Endothelial cell of umbilical vein (primary cell): ENCODE measurements at regions not wholly inside any gene's neighbourhood (a gene's known extent, or its start where the extent isn't known, plus 50 kb on each side); places are given as distances from the start of the nearest gene placed in this dataset.

ENCODE experiments used
- BruUV-seq: library from RNA; stranded (reverse); fragments of 400-500 nt; replicated peaks from 2 replicates; lab custom pipeline; 2021; lab: Mats Ljungman, UMichigan
- CTCF ChIA-PET: fragments of 300-600, 350-600 bp; sonication (Branson Sonifier 250); formaldehyde crosslinking; loops from one replicate; lab custom pipeline; 2021; ENCODE audit warnings: antibody characterized with exemption, inconsistent platforms; lab: Charles Lee
- POLR2A ChIA-PET: fragments of 300-600, 350-600 bp; sonication (Branson Sonifier 250); formaldehyde crosslinking; loops from one replicate; lab custom pipeline; 2021; ENCODE audit warnings: antibody characterized with exemption, inconsistent platforms; lab: Charles Lee
- DNase-seq: peaks from one replicate; pipeline ENCODE4 v3.0.0-alpha.2; 2011; ENCODE audit warnings: low read depth, low spot score
- FAIRE-seq: peaks from 2 replicates; lab custom pipeline; 2011; peaks lifted over from hg19 to GRCh38; lab: Jason Lieb, UNC
- H2AFZ ChIP-seq: 2 replicates; pipeline ENCODE4 v1.6.0; 2012; ENCODE audit warnings: low read depth, low read length, control low read depth, inconsistent platforms
- H3K27ac ChIP-seq: 2 replicates; pipeline ENCODE4 v1.5.1; 2011; ENCODE audit warnings: low read depth, mild to moderate bottlenecking, control low read depth, low read length, moderate library complexity; ENCODE audit not compliant: insufficient read depth
- H3K27me3 ChIP-seq, 2 experiments: 2 replicates each; pipeline versions ENCODE4 v1.6.0 to v1.6.1; 2011; ENCODE audit warnings: low read length in 2 of 2, mixed read lengths in 1 of 2; ENCODE audit not compliant: control insufficient read depth in 2 of 2, insufficient read depth in 2 of 2
- H3K36me3 ChIP-seq, 2 experiments: 2 replicates in 1 of 2; 3 replicates in 1 of 2; pipeline ENCODE4 v1.5.1; 2011; ENCODE audit warnings: low read length in 2 of 2, mild to moderate bottlenecking in 1 of 2, moderate library complexity in 1 of 2; ENCODE audit not compliant: control insufficient read depth in 2 of 2, insufficient read depth in 2 of 2; ENCODE audit errors: extremely low read depth in 1 of 2
- H3K4me1 ChIP-seq: 3 replicates; pipeline ENCODE4 v1.5.1; 2011; ENCODE audit warnings: mild to moderate bottlenecking, low read length; ENCODE audit not compliant: control insufficient read depth, insufficient read depth; ENCODE audit errors: extremely low read depth
- H3K4me2 ChIP-seq: 2 replicates; pipeline ENCODE4 v1.6.1; 2011; ENCODE audit warnings: low read length, control low read depth, mixed read lengths; ENCODE audit not compliant: insufficient read depth
- H3K4me3 ChIP-seq, 3 experiments: fragments of 200-600 bp in 1 of 3; sonication (generic), shearing (Covaris generic) in 1 of 3; replicated peaks in 1 of 3; 2 replicates each; pipeline ENCODE4 v1.5.1; 2011 to 2016; ENCODE audit warnings: control low read depth in 3 of 3, low read length in 3 of 3, mild to moderate bottlenecking in 2 of 3, inconsistent platforms in 1 of 3, low read depth in 1 of 3, moderate library complexity in 1 of 3; ENCODE audit not compliant: insufficient read depth in 1 of 3
- H3K79me2 ChIP-seq: 2 replicates; pipeline ENCODE4 v1.6.0; 2012; ENCODE audit warnings: low read length, inconsistent platforms; ENCODE audit not compliant: control insufficient read depth, insufficient read depth
- H3K9ac ChIP-seq: replicated peaks from 2 replicates; pipeline ENCODE3; 2011; ENCODE audit warnings: low read length, control low read depth; ENCODE audit not compliant: insufficient read depth; ENCODE audit errors: extremely low read depth
- H3K9me1 ChIP-seq: replicated peaks from 3 replicates; pipeline ENCODE4 v1.6.0; 2011; ENCODE audit warnings: mild to moderate bottlenecking, low read length; ENCODE audit not compliant: control insufficient read depth, insufficient read depth; ENCODE audit errors: extremely low read depth
- H3K9me3 ChIP-seq: replicated peaks from 2 replicates; pipeline ENCODE4 v1.5.1; 2012; ENCODE audit warnings: low read length, inconsistent platforms; ENCODE audit not compliant: control insufficient read depth, insufficient read depth
- H4K20me1 ChIP-seq: replicated peaks from 2 replicates; pipeline ENCODE3; 2011; ENCODE audit warnings: mild to moderate bottlenecking, low read length; ENCODE audit not compliant: control insufficient read depth, insufficient read depth; ENCODE audit errors: extremely low read depth
- CTCF ChIP-seq, 2 donors: IDR thresholded peaks; 1 replicate in 1 of 2; 2 replicates in 1 of 2; pipeline ENCODE4 v1.5.1; 2011; ENCODE audit warnings: low read length in 2 of 2, mild to moderate bottlenecking in 2 of 2, moderate library complexity in 2 of 2, control low read depth in 1 of 2, inconsistent platforms in 1 of 2, low read depth in 1 of 2; ENCODE audit not compliant: insufficient read depth in 1 of 2; ENCODE audit errors: extremely low read depth in 1 of 2
- EZH2 ChIP-seq: IDR thresholded peaks from 2 replicates; pipeline ENCODE4 v1.6.1; 2012; ENCODE audit warnings: borderline replicate concordance, low read depth, mild to moderate bottlenecking, moderate library complexity, low read length, inconsistent platforms; ENCODE audit not compliant: severe bottlenecking
- FOS ChIP-seq: IDR thresholded peaks from 2 replicates; pipeline ENCODE4 v1.6.1; 2011; ENCODE audit warnings: mild to moderate bottlenecking, low read length, moderate library complexity, borderline replicate concordance; ENCODE audit not compliant: insufficient read depth
- GATA2 ChIP-seq: IDR thresholded peaks from 2 replicates; pipeline ENCODE4 v1.7.0; 2011; ENCODE audit warnings: low read depth, mild to moderate bottlenecking, moderate library complexity, mixed read lengths, low read length; ENCODE audit not compliant: insufficient read length, insufficient read depth
- JUN ChIP-seq: IDR thresholded peaks from 2 replicates; pipeline ENCODE4 v1.6.1; 2011; ENCODE audit warnings: borderline replicate concordance, low read depth; ENCODE audit not compliant: insufficient read length, insufficient read depth
- MAX ChIP-seq: IDR thresholded peaks from 2 replicates; pipeline ENCODE4 v1.6.1; 2011; ENCODE audit not compliant: insufficient read depth, insufficient read length
- MYC ChIP-seq: IDR thresholded peaks from one replicate; pipeline ENCODE4 v1.6.1; 2011; ENCODE audit warnings: mild to moderate bottlenecking, low read depth, low read length
- POLR2A ChIP-seq: IDR thresholded peaks from 2 replicates; pipeline ENCODE4 v1.6.1; 2012; ENCODE audit warnings: low read depth, mild to moderate bottlenecking, control low read depth, low read length
- POLR2AphosphoS5 ChIP-seq: IDR thresholded peaks from 2 replicates; pipeline ENCODE4 v1.6.1; 2012; ENCODE audit warnings: low read depth, mild to moderate bottlenecking, control low read depth, low read length, moderate library complexity; ENCODE audit not compliant: insufficient read depth
- dilution Hi-C: fragments of 300-500 bp; cut with MboI; formaldehyde crosslinking; loops from one replicate; pipeline ENCODE4 v1.15.0; 2019; ENCODE audit warnings: low sequenced_read_pairs; ENCODE audit not compliant: extremely low pct_ligation_motif_present
- intact Hi-C: fragments of 100-400 bp; cut with micrococcal nuclease; formaldehyde crosslinking; loops from one replicate; pipeline ENCODE4 v1.10.0; 2022

- FAIRE-seq (no peak), DNase-seq (no peak)
- POLR2A ChIA-PET: no interaction called here
- H3K4me3 ChIP-seq: no peak overlapping the region
- no peaks in the 10 kb centered on the region for H3K9me1 ChIP-seq
- TF ChIP-seq CTCF (IDR thresholded peaks at IDR 0.05; ENCODE audit: extremely low read depth in 1 of 2, insufficient read depth in 1 of 2, low read depth in 1 of 2, low read length in 2 of 2): no peak
- TF ChIP-seq MAX: no peak
- TF ChIP-seq GATA2: no peak
- TF ChIP-seq EZH2: no peak
- no peak for TF ChIP-seq JUN
- no peak for TF ChIP-seq MYC
- TF ChIP-seq FOS: no peak
- TF ChIP-seq POLR2A: no peak
- no peak for TF ChIP-seq POLR2AphosphoS5
- no peak overlapping the region for H2AFZ ChIP-seq
- no peak overlapping the region for H3K9ac ChIP-seq
- no peaks in the 10 kb centered on the region for H3K79me2 ChIP-seq
- peaks cover 3 to 4% of the 10 kb centered on the region in 2 experiments for H3K27me3 ChIP-seq
- no peak overlapping the region for H3K27ac ChIP-seq
- BruUV-seq: no TSS peak
- H3K36me3 ChIP-seq: no peaks in the 10 kb centered on the region
- H3K4me2 ChIP-seq: no peak overlapping the region
- CTCF ChIA-PET: no interaction called here
- dilution Hi-C loops: no loop called here
- no peaks in the 10 kb centered on the region for H3K9me3 ChIP-seq
- intact Hi-C loops: no loop called here
- H3K4me1 ChIP-seq: no peaks in the 10 kb centered on the region
- H4K20me1 ChIP-seq: no peaks in the 10 kb centered on the region
Measured at GRCh38 chr6:149138699-149139294, 178.7 kb upstream of the TAB2 start.
